CD8-positive, alpha-beta memory T cell (primary cell): ENCODE measurements at regions not wholly inside any gene's neighbourhood (a gene's known extent, or its start where the extent isn't known, plus 50 kb on each side); places are given as distances from the start of the nearest gene placed in this dataset.

Experiments
- CTCF ChIA-PET: fragments of 350-600 bp; sonication (Branson Sonifier 250); formaldehyde crosslinking; loops from one replicate; lab custom pipeline; 2021; ENCODE audit warnings: antibody characterized with exemption; lab: Charles Lee
- POLR2A ChIA-PET: fragments of 350-600 bp; sonication (Branson Sonifier 250); formaldehyde crosslinking; loops from one replicate; lab custom pipeline; 2021; ENCODE audit warnings: antibody characterized with exemption; lab: Charles Lee
- DNase-seq, 5 donors: peaks; one replicate each; pipeline versions ENCODE4 v3.0.0 to v3.0.0-alpha.2; 2020 to 2022; ENCODE audit warnings: mixed read lengths in 1 of 5
- H3K27ac ChIP-seq: one replicate; pipeline ENCODE4 v1.7.0; 2013; ENCODE audit warnings: low read depth, mild to moderate bottlenecking, low read length, moderate library complexity
- H3K27me3 ChIP-seq: 2 replicates; pipeline ENCODE4 v1.7.0; 2013; ENCODE audit warnings: low read length, mild to moderate bottlenecking; ENCODE audit not compliant: insufficient read depth, poor library complexity, severe bottlenecking
- H3K36me3 ChIP-seq: 2 replicates; pipeline ENCODE4 v1.7.0; 2013; ENCODE audit warnings: mild to moderate bottlenecking, low read length, moderate library complexity; ENCODE audit not compliant: insufficient read depth
- H3K4me1 ChIP-seq: 2 replicates; pipeline ENCODE4 v1.7.0; 2013; ENCODE audit warnings: mild to moderate bottlenecking, low read length, moderate library complexity; ENCODE audit not compliant: insufficient read depth
- H3K4me3 ChIP-seq: 2 replicates; pipeline ENCODE4 v1.7.0; 2013; ENCODE audit warnings: mild to moderate bottlenecking, low read length
- H3K9me3 ChIP-seq: 2 replicates; pipeline ENCODE4 v1.7.0; 2013; ENCODE audit warnings: mild to moderate bottlenecking, low read length
- H3K27ac Mint-ChIP-seq, 8 donors: one replicate each; pipeline ENCODE4 v1.8.0; 2020 to 2021; ENCODE audit warnings: mixed read lengths in 8 of 8, mild to moderate bottlenecking in 6 of 8, inconsistent platforms in 3 of 8, moderate library complexity in 3 of 8
- H3K27me3 Mint-ChIP-seq, 2 donors: one replicate each; pipeline ENCODE4 v1.8.0; 2020 to 2021; ENCODE audit warnings: mixed read lengths in 2 of 2, mild to moderate bottlenecking in 1 of 2, moderate library complexity in 1 of 2
- H3K36me3 Mint-ChIP-seq, 3 donors: one replicate each; pipeline ENCODE4 v1.8.0; 2020 to 2021; ENCODE audit warnings: mixed read lengths in 3 of 3, inconsistent platforms in 1 of 3, mild to moderate bottlenecking in 1 of 3
- H3K4me1 Mint-ChIP-seq, 3 donors: one replicate each; pipeline ENCODE4 v1.8.0; 2020 to 2021; ENCODE audit warnings: mixed read lengths in 3 of 3, inconsistent platforms in 1 of 3, mild to moderate bottlenecking in 1 of 3
- H3K4me3 Mint-ChIP-seq, 7 donors: one replicate each; pipeline ENCODE4 v1.8.0; 2020 to 2021; ENCODE audit warnings: mixed read lengths in 7 of 7, mild to moderate bottlenecking in 6 of 7, moderate library complexity in 4 of 7, inconsistent platforms in 2 of 7
- H3K9me3 Mint-ChIP-seq, 5 donors: one replicate each; pipeline ENCODE4 v1.8.0; 2020 to 2022; ENCODE audit warnings: mixed read lengths in 5 of 5, mild to moderate bottlenecking in 3 of 5, moderate library complexity in 2 of 5, inconsistent platforms in 1 of 5

DNA sequence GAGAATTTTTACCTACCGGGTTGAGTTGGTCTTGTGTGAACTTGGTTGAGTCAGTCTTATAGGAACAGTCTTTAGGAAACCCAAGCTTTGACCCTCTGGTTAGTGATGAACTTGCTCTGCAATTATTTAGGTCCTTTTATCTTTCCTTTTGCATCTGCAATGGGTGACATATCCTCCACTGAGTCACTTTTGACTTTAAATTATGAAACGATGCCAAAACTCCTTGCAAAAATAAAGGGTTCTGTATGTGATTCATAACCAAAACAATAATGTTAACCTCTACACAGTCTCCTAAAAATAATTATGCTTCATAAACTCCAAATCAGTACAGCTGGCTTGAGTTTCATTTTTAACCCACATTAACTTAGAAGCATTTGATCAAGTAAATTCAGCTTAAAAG is 979.4 kb downstream of the GALC start:
- CTCF ChIA-PET: no interaction called here
- no peak overlapping the region for H3K4me3 Mint-ChIP-seq

GRCh38 chr14:87008965-87009364 is 984.0 kb downstream of the GALC start:
- Histone ChIP-seq H3K27me3 (no peaks in the 10 kb centered on the region), H3K4me3 (no peak overlapping the region), H3K36me3 (no peaks in the 10 kb centered on the region), H3K9me3 (no peaks in the 10 kb centered on the region), H3K4me1 (no peaks in the 10 kb centered on the region), H3K27ac (no peak overlapping the region)
- POLR2A ChIA-PET: no interaction called here
- Mint-ChIP-seq H3K4me3 (no peak overlapping the region), H3K27me3 (no peaks in the 10 kb centered on the region), H3K36me3 (no peaks in the 10 kb centered on the region), H3K27ac (no peak overlapping the region), H3K4me1 (no peaks in the 10 kb centered on the region), H3K9me3 (peaks cover 2 to 32% (median 6%) of the 10 kb centered on the region in 5 donors)
- CTCF ChIA-PET: no interaction called here
- DNase-seq: no peak

More for the DNA sequence above, 979.4 kb downstream of the GALC start:
- no peaks in the 10 kb centered on the region for H3K27me3 Mint-ChIP-seq
- H3K27ac Mint-ChIP-seq: no peak overlapping the region
- POLR2A ChIA-PET: no interaction called here
- no peaks in the 10 kb centered on the region for H3K4me1 ChIP-seq
- H3K36me3 Mint-ChIP-seq: no peaks in the 10 kb centered on the region
- no peak overlapping the region for H3K27ac ChIP-seq
- H3K36me3 ChIP-seq: no peaks in the 10 kb centered on the region
- no peaks in the 10 kb centered on the region for H3K9me3 ChIP-seq
- H3K27me3 ChIP-seq: no peaks in the 10 kb centered on the region
- no peaks in the 10 kb centered on the region for H3K4me1 Mint-ChIP-seq
- H3K4me3 ChIP-seq: no peak overlapping the region
- no peak for DNase-seq
- peaks cover 0 to 35% (median 4%) of the 10 kb centered on the region in 5 donors for H3K9me3 Mint-ChIP-seq

GRCh38 chr14:87005280-87005679 is 987.7 kb downstream of the GALC start:
- no peaks in the 10 kb centered on the region for H3K27me3 Mint-ChIP-seq
- DNase-seq: no peak
- Histone ChIP-seq H3K4me1 (no peaks in the 10 kb centered on the region), H3K4me3 (no peak overlapping the region), H3K27ac (no peak overlapping the region), H3K27me3 (no peaks in the 10 kb centered on the region), H3K36me3 (no peaks in the 10 kb centered on the region), H3K9me3 (no peaks in the 10 kb centered on the region)
- no peaks in the 10 kb centered on the region for H3K36me3 Mint-ChIP-seq
- no peak overlapping the region for H3K27ac Mint-ChIP-seq
- H3K4me1 Mint-ChIP-seq: no peaks in the 10 kb centered on the region
- CTCF ChIA-PET: no interaction called here
- H3K9me3 Mint-ChIP-seq: peaks cover 3 to 31% (median 8%) of the 10 kb centered on the region in 5 donors
- POLR2A ChIA-PET: no interaction called here
- H3K4me3 Mint-ChIP-seq: no peak overlapping the region

- ChIA-PET CTCF (no interaction called here), POLR2A (no interaction called here)
- Histone ChIP-seq H3K27ac (no peak overlapping the region), H3K27me3 (no peaks in the 10 kb centered on the region), H3K9me3 (no peaks in the 10 kb centered on the region), H3K36me3 (no peaks in the 10 kb centered on the region), H3K4me3 (no peak overlapping the region), H3K4me1 (no peaks in the 10 kb centered on the region)
- Mint-ChIP-seq H3K9me3 (peaks cover 4 to 15% (median 11%) of the 10 kb centered on the region in 5 donors), H3K27me3 (no peaks in the 10 kb centered on the region), H3K4me1 (no peaks in the 10 kb centered on the region), H3K4me3 (no peak overlapping the region), H3K36me3 (no peaks in the 10 kb centered on the region), H3K27ac (no peak overlapping the region)
- no peak for DNase-seq
These were observed 990.2 kb downstream of the GALC start for GRCh38 chr14:87002776-87003175.

- H3K9me3 Mint-ChIP-seq: peaks cover 5 to 15% (median 6%) of the 10 kb centered on the region in 5 donors
- Histone ChIP-seq H3K4me3 (no peak overlapping the region), H3K4me1 (no peaks in the 10 kb centered on the region), H3K36me3 (no peaks in the 10 kb centered on the region), H3K9me3 (no peaks in the 10 kb centered on the region), H3K27me3 (no peaks in the 10 kb centered on the region), H3K27ac (no peak overlapping the region)
- H3K36me3 Mint-ChIP-seq: no peaks in the 10 kb centered on the region
- H3K27ac Mint-ChIP-seq: no peak overlapping the region
- ChIA-PET POLR2A (no interaction called here), CTCF (no interaction called here)
- no peaks in the 10 kb centered on the region for H3K27me3 Mint-ChIP-seq
- H3K4me3 Mint-ChIP-seq: no peak overlapping the region
- H3K4me1 Mint-ChIP-seq: no peaks in the 10 kb centered on the region
- DNase-seq: no peak
These were observed 991.6 kb downstream of the GALC start for GRCh38 chr14:87001333-87001732.

- Mint-ChIP-seq H3K36me3 (no peaks in the 10 kb centered on the region), H3K27me3 (no peaks in the 10 kb centered on the region), H3K9me3 (peaks cover 6 to 15% (median 7%) of the 10 kb centered on the region in 5 donors), H3K27ac (no peak overlapping the region), H3K4me3 (no peak overlapping the region), H3K4me1 (no peaks in the 10 kb centered on the region)
- Histone ChIP-seq H3K4me1 (no peaks in the 10 kb centered on the region), H3K27ac (no peak overlapping the region), H3K4me3 (no peak overlapping the region), H3K9me3 (no peaks in the 10 kb centered on the region), H3K36me3 (no peaks in the 10 kb centered on the region), H3K27me3 (no peaks in the 10 kb centered on the region)
- ChIA-PET CTCF (no interaction called here), POLR2A (no interaction called here)
- DNase-seq: no peak
These were observed 992.9 kb downstream of the GALC start for GRCh38 chr14:87000081-87000480.

GRCh38 chr14:86999036-86999435 is 993.9 kb downstream of the GALC start:
- Histone ChIP-seq H3K27ac (no peak overlapping the region), H3K27me3 (no peaks in the 10 kb centered on the region), H3K36me3 (no peaks in the 10 kb centered on the region), H3K4me1 (no peaks in the 10 kb centered on the region), H3K4me3 (no peak overlapping the region), H3K9me3 (no peaks in the 10 kb centered on the region)
- POLR2A ChIA-PET: no interaction called here
- CTCF ChIA-PET: no interaction called here
- Mint-ChIP-seq H3K27ac (no peak overlapping the region), H3K27me3 (no peaks in the 10 kb centered on the region), H3K9me3 (peaks cover 7 to 15% (median 8%) of the 10 kb centered on the region in 5 donors), H3K4me1 (no peaks in the 10 kb centered on the region), H3K4me3 (no peak overlapping the region), H3K36me3 (no peaks in the 10 kb centered on the region)
- DNase-seq: no peak

GRCh38 chr14:86997271-86997670 is 995.7 kb downstream of the GALC start:
- Mint-ChIP-seq H3K9me3 (peaks cover 4 to 11% (median 7%) of the 10 kb centered on the region in 5 donors), H3K4me3 (no peak overlapping the region), H3K36me3 (no peaks in the 10 kb centered on the region), H3K4me1 (no peaks in the 10 kb centered on the region), H3K27me3 (no peaks in the 10 kb centered on the region), H3K27ac (no peak overlapping the region)
- Histone ChIP-seq H3K4me3 (no peak overlapping the region), H3K9me3 (no peaks in the 10 kb centered on the region), H3K27ac (no peak overlapping the region), H3K27me3 (no peaks in the 10 kb centered on the region), H3K36me3 (no peaks in the 10 kb centered on the region), H3K4me1 (no peaks in the 10 kb centered on the region)
- ChIA-PET POLR2A (no interaction called here), CTCF (no interaction called here)
- no peak for DNase-seq

GRCh38 chr14:86990396-86990795 is 1002.6 kb downstream of the GALC start:
- no peak overlapping the region for H3K4me3 Mint-ChIP-seq
- no peaks in the 10 kb centered on the region for H3K4me1 Mint-ChIP-seq
- Histone ChIP-seq H3K27ac (no peak overlapping the region), H3K9me3 (no peaks in the 10 kb centered on the region), H3K4me1 (no peaks in the 10 kb centered on the region), H3K4me3 (no peak overlapping the region), H3K36me3 (no peaks in the 10 kb centered on the region), H3K27me3 (no peaks in the 10 kb centered on the region)
- no peak overlapping the region for H3K27ac Mint-ChIP-seq
- ChIA-PET CTCF (no interaction called here), POLR2A (no interaction called here)
- DNase-seq: no peak
- H3K36me3 Mint-ChIP-seq: no peaks in the 10 kb centered on the region
- H3K27me3 Mint-ChIP-seq: no peaks in the 10 kb centered on the region
- peaks cover 0 to 10% (median 6%) of the 10 kb centered on the region in 5 donors for H3K9me3 Mint-ChIP-seq
